Activated CD4-positive, alpha-beta T cell treated with anti-CD3 and anti-CD28 coated beads for 24 hours (primary cell): ENCODE measurements at regions not wholly inside any gene's neighbourhood (a gene's known extent, or its start where the extent isn't known, plus 50 kb on each side); places are given as distances from the start of the nearest gene placed in this dataset.
"Not testable (repeated sequence)": the region's sequence is repeated elsewhere in the genome, so short reads cannot be mapped to it uniquely, and the experiment has no call there.

Experiments
- DNase-seq, 2 donors: peaks; one replicate each; pipeline ENCODE4 v3.0.0-alpha.2; 2020; ENCODE audit warnings: low read depth in 2 of 2

DNA sequence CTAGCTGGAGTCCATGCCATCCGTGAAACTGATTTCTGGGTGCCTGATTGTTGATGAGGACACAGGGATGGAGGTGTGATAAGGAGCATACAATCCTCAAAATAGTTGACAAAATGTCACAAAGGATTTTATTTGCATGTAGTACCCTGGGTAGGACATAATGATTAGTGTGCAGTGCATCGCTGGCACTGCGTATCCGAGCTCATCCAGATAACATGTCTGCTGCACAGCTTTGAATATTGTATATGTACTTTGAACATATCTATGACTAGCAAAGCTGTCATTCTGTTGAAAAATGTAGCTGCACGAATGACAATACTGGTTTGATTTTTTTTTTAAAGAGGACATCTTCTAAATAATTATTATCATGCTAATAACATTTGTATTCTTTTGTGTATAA, 529.7 kb upstream of the FANCL start:
- no peak for DNase-seq

GRCh38 chr2:58769864-58770234, 528.7 kb upstream of the FANCL start:
- DNase-seq, result no peak

DNA sequence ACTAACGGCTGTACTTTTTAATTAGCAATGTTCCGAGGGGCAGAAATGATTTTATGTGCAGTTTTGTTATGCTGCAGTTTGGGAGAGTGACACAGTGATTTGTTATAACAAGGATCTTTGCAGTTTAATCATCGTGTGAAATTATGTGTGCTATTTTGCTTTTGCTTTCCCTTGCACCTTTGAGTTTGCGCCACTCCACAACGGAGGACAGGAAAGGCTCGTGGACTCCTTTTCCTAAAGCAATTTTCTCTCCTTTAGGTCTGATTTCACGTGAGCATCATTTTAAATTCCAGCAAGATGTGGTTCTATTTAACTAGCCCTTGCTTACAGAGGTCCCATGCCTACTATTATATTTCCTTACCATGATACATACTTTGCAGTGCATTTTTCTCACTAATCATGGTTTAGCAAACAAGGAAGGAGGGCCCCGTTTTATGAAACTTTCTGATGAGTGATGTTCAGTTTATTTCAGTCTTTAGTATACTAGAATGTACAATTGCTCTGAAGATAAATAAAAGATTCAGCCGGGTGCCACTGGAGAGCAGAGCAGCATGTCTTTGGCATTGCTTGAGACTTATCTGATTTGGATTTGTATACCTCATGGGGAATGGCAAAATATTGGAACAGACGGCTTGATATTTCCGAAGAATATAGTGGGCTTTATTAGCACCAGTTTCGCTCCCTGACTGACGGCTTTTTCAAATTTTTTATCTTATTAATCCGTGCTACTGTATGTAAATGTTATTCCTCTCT, 528.2 kb upstream of the FANCL start:
- no peak for DNase-seq

DNA sequence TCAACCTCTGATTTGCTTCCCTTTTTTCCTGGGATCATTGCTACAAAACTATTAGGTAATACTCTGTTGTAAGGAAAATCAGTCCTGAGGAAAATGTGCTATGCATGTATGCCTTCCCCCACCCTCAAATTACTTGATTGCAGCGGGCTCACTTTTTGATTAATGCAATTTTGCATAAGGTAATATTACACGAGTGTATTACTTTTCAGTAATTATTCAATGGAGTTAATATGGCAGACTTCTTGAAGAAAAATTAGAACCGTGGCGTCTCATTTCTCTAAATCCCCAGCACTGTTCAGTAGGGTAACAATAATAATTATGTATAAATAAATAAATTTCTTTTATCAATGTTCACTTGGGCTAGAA, 527.6 kb upstream of the FANCL start:
- DNase-seq, result no peak

- DNase-seq, result no peak
Observed at GRCh38 chr2:58767828-58768714, 526.9 kb upstream of the FANCL start.

DNA sequence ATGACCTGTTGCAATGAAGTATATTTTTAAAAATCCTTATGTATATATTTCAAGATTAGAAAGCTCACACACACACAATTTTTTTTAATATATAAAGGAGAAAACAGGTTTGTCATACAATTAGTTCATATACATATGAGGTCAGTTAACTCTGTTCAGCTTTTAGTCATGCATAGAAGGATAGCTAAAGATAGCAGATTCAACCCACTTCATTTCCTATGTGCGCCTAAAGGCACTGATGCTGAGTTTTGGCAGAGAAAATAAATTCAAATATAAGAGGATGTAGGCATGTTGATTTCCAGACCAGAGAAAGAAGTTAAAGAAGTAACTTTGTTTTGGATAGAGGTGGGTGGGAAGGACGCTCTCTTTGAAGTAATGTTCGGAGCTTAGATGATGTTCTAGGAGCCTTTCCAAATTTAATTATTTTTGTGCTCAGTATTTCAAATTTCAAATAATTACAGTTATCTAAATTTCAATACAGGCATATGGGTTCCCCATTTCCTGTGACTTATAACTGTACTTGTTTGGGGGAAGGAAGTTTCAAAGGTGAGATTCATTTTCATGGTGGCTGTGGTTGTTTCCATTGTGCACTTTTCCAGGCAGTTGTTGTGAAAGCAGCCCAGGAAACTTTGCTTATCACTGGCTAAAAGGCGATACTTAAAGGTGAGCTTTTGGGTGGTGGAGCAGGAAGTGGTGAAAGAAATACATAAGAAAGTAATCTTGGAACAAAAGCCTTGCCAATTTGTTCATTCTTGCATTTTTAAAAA, 523.4 kb upstream of the FANCL start:
- DNase-seq, result no peak

DNA sequence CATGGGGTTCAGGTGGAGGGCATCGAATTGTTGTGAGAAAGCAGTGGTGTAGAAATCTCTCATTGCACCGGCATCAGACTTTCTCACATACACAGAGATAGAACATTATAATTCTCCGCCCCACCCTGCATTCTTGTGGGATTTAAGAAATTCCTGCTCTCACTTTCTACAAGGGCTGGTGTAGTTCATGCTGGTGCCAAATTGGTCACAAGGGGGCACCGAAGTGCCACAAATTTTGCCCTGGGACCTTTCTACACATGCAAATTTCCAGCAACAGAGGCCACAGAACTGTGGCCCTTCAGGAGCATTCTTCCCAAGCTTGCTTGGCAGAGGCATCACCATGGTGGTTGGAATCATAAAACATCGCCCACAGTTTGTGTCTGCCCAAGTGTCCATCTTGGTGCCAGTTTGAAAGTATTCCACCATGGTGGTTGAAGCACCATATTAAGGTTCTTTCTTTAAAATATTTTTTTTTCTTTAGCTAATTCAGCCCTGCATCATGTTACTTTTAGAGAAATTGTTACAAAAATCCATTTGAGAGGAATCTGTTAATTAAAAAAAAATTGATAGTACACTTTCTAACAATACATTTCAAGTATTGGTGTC, 521.2 kb upstream of the FANCL start:
- peak in 1 of 2 donors; percentile 11 for DNase-seq

- no peak for DNase-seq
Observed at GRCh38 chr2:58757971-58758370, 516.8 kb upstream of the FANCL start.

DNA sequence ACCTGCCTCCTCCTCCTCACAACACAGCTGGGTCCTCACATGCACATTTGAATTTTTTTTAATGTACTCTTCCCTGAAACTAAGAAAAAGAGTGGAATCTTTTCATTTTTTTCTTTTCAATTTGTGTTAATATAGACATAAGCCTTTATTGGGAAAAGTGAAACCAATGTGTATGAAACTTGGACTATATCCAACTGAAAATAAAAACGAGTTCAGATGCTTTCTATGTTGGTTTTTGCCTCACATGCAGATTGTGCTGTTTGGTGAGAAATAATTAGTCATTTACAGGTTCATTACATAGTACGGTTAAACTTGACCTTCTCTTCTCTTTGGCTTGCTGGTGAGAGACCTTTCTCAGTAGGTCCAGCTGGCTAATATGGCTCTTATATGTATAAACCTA, 515.2 kb upstream of the FANCL start:
- no peak for DNase-seq

DNA sequence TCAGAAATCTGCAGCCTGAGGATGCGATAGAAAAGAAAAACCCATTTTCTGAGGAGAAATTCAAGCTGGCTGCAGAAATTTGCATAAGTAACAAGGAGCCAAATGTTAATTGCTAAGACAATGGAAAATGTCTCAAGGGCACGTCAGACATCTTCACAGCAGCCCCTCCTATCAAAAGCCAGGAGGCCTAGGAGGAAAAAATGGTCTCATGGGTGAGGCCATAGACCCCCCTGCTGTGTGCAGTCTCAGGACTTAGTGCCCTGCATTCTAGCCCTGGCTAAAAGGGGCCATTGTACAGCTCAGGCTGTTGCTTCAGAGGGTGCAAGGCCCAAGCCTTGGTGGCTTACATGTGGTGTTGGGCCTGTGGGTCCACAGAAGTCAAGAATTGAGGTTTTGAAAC, 511.4 kb upstream of the FANCL start:
- DNase-seq, result not testable (repeated sequence)

GRCh38 chr2:58751676-58752075, 510.6 kb upstream of the FANCL start:
- DNase-seq, result not testable (repeated sequence)

DNA sequence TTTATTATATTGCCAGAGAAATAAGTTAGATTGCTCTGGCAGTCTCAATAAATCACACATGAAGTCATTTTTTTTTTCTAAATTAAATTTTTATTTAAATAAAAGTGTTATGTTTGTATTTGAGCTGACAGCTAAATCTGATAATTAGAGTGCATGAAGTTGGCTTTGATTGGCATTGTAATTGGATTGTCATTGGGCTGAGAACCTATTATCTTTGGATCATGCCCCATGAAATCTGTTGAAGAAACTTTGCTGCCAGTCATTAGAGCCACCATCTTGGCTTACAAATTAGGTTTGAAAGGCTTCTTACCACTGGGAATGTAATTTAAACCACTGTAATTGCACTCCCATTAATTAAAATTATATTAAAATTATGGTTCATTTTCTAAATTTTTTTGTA, 507.9 kb upstream of the FANCL start:
- DNase-seq, result no peak

- DNase-seq, result not testable (repeated sequence)
Observed at GRCh38 chr2:58745334-58745733, 504.2 kb upstream of the FANCL start.

- no peak for DNase-seq
Observed at GRCh38 chr2:58740426-58740825, 499.3 kb upstream of the FANCL start.

GRCh38 chr2:58739033-58739432, 497.9 kb upstream of the FANCL start:
- DNase-seq, result no peak

- DNase-seq, result no peak
Observed at GRCh38 chr2:58734365-58734764, 493.2 kb upstream of the FANCL start.

DNA sequence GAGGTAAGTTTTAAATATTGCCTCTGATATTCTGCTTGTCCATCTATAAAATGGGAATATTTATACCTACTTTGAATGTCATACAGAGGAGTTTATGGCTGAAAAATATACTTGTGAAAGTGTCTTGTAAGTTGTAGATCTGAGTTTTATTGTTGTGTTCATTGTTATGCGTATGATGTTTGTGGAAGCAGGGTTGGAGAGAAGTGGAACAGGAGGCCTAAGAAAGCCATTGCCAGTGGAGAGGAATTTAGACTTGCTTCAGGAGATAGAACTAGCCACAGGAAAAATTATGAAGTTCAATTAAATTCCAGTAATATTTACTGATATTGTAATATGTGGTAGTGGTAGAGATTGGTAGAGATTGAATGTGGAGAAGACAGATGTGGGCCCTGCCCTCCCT, 491.9 kb upstream of the FANCL start:
- no peak for DNase-seq

GRCh38 chr2:58731488-58731869, 490.4 kb upstream of the FANCL start:
- DNase-seq, result no peak

- DNase-seq, result no peak
Observed at GRCh38 chr2:58730764-58731487, 489.8 kb upstream of the FANCL start.

DNA sequence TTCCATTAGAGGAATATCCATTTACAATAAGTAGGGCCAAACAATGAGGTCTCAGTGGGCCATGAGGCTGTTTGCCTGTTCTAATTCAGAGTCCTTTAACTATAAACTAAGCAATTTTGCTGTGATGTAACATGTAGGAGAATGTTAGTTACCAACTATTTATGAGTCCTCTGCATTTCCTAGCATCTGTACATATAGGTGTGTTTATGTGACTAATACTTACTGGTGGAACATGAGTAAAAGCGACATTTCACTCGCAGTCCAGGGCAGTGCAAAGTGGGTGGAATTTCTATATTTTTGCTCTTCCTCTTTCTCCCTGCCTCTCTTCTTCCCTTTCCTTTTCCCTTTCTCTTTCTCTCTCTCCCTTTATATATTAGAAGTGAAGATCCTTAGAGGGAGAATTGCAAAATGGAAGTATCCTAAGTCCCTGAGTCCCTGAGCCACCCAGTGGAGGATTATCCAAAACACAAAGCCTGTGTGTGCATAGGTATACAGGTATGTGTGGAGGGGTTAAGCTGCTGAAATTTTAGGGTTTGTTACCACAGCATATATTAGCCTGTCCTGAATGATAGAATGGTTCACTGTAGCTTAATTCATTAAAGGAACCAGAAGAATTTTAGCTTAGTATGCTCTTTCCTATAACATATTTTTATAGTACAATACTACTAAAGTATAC, 487.0 kb upstream of the FANCL start:
- DNase-seq, result no peak
